ENCODE measurements at regions not wholly inside any gene's neighbourhood (a gene's known extent, or its start where the extent isn't known, plus 50 kb on each side); places are given as distances from the start of the nearest gene placed in this dataset.

GRCh38 chr5:133754575-133755169, 142.3 kb upstream of the FSTL4 start:
- Mint-ChIP-seq H3K27ac (no peak overlapping the region), H3K4me1 (no peaks in the 10 kb centered on the region), H3K4me3 (no peak overlapping the region), H3K36me3 (ENCODE audit: low read depth) (no peaks in the 10 kb centered on the region), H3K27me3 (ENCODE audit: low read depth, poor library complexity) (peaks cover 15% of the 10 kb centered on the region), H3K9me3 (no peaks in the 10 kb centered on the region)
- peak; percentile 58 for TF ChIP-seq CTCF (IDR thresholded peaks at IDR 0.05)
- DNase-seq: peak; percentile 27

- Mint-ChIP-seq H3K27ac (no peak overlapping the region), H3K9me3 (no peaks in the 10 kb centered on the region), H3K4me3 (no peak overlapping the region), H3K27me3 (ENCODE audit: low read depth, poor library complexity) (peaks cover 15% of the 10 kb centered on the region), H3K4me1 (no peaks in the 10 kb centered on the region), H3K36me3 (ENCODE audit: low read depth) (no peaks in the 10 kb centered on the region)
- no peak for DNase-seq
- TF ChIP-seq CTCF (IDR thresholded peaks at IDR 0.05): no peak
Observed at GRCh38 chr5:133753856-133754255, 141.5 kb upstream of the FSTL4 start.

GRCh38 chr5:133751846-133752245, 139.5 kb upstream of the FSTL4 start:
- Mint-ChIP-seq H3K27me3 (ENCODE audit: low read depth, poor library complexity) (peaks cover 20% of the 10 kb centered on the region), H3K4me3 (no peak overlapping the region), H3K27ac (no peak overlapping the region), H3K9me3 (no peaks in the 10 kb centered on the region), H3K4me1 (no peaks in the 10 kb centered on the region), H3K36me3 (ENCODE audit: low read depth) (no peaks in the 10 kb centered on the region)
- DNase-seq: no peak
- TF ChIP-seq CTCF (IDR thresholded peaks at IDR 0.05): no peak

- Mint-ChIP-seq H3K27ac (no peak overlapping the region), H3K9me3 (no peaks in the 10 kb centered on the region), H3K4me1 (no peaks in the 10 kb centered on the region), H3K27me3 (ENCODE audit: low read depth, poor library complexity) (peaks cover 20% of the 10 kb centered on the region), H3K36me3 (ENCODE audit: low read depth) (no peaks in the 10 kb centered on the region), H3K4me3 (no peak overlapping the region)
- DNase-seq: no peak
- no peak for TF ChIP-seq CTCF (IDR thresholded peaks at IDR 0.05)
Observed at GRCh38 chr5:133751421-133751820, 139.1 kb upstream of the FSTL4 start.

- DNase-seq: no peak
Observed at GRCh38 chr5:133750856-133751255, 138.5 kb upstream of the FSTL4 start.

More at GRCh38 chr5:133750856-133751255, 138.5 kb upstream of the FSTL4 start:
- Mint-ChIP-seq H3K4me1 (no peaks in the 10 kb centered on the region), H3K27me3 (ENCODE audit: low read depth, poor library complexity) (peaks cover 20% of the 10 kb centered on the region), H3K9me3 (no peaks in the 10 kb centered on the region), H3K4me3 (no peak overlapping the region), H3K27ac (no peak overlapping the region), H3K36me3 (ENCODE audit: low read depth) (no peaks in the 10 kb centered on the region)
- TF ChIP-seq CTCF (IDR thresholded peaks at IDR 0.05): no peak

Data from nephron progenitor cell (in vitro differentiated cells).